ENCODE measurements at regions not wholly inside any gene's neighbourhood (a gene's known extent, or its start where the extent isn't known, plus 50 kb on each side); places are given as distances from the start of the nearest gene placed in this dataset.

- DNase-seq (ENCODE audit: low read depth) = no peak
Observed at GRCh38 chr13:23983671-23984070, 86.4 kb upstream of the C1QTNF9B start.

GRCh38 chr13:23984546-23984945 is 87.2 kb upstream of the C1QTNF9B start:
- DNase-seq (ENCODE audit: low read depth) = no peak

DNA sequence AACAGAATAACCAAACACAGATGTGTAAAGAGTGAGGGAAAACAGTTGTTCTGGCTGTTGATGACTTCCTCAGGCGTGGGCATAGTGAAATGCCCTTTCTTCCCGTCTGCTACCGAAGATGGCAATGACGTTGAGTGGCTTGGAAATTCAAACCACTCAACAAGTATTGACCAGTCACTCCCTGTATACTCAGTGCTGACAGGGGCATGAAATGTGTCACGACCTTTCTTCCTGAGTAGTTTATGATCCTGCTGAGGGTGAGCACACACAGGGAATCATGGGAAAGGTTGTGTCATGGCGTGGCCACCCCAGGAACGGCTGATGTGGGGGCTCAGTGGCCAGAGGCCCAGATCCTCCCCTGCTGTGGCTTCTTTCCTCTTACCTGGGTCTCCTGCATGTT is 87.8 kb upstream of the C1QTNF9B start:
- no peak for DNase-seq (ENCODE audit: low read depth)

GRCh38 chr13:23985839-23986238 is 88.5 kb upstream of the C1QTNF9B start:
- DNase-seq (ENCODE audit: low read depth) = no peak

- no peak for DNase-seq (ENCODE audit: low read depth)
Observed at GRCh38 chr13:23986619-23987018, 89.3 kb upstream of the C1QTNF9B start.

- no peak for DNase-seq (ENCODE audit: low read depth)
Observed at GRCh38 chr13:23987331-23987894, 90.1 kb upstream of the C1QTNF9B start.

DNA sequence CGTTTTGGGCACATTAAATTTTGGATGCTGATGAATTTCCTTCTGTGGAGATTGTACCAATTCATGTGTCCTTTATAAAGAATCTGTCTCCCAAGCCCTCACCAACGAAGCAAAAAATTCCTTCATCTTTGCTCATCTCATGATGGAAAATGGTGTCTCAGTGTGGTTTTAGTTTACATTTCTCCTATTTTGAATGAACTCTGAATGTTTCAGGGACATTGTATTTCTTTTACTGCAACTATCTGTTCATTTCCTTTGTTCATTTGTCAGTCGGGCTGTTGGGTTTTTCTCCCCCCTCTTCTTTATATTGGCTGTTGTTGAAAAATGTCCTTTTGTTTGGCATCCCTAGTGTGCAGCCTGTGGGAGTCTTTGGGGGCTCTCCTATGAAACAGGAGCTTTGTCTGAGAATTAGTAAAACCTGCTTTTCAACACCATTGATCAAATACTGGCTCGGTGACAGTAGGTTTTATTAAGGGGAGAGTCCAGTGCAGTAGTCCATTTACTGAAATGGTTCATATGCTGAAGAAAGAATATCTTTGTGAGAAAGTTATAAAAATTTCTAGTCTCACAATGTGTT is 91.3 kb upstream of the C1QTNF9B start:
- no peak for DNase-seq (ENCODE audit: low read depth)

DNA sequence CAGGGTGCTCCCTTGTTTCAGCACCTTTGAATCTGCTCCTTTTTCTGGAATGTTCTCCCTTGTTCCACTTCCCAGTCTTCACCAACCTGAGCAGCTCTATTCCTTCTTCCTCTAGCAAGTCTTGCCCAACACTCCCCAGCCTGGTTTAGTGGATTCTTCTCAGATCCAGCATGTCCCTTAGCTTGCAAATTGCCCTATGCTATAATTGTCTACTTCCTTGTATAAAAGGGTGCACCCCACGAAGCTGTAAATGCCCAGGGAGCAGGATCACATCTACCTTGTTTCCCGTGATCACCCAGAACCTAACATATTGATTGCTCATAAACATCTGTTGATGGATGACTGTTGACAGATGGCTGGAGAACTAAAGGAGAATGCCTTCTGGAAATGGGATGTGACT is 93.2 kb upstream of the C1QTNF9B start:
- no peak for DNase-seq (ENCODE audit: low read depth)

GRCh38 chr13:23991119-23991518 is 93.8 kb upstream of the C1QTNF9B start:
- no peak for DNase-seq (ENCODE audit: low read depth)

DNA sequence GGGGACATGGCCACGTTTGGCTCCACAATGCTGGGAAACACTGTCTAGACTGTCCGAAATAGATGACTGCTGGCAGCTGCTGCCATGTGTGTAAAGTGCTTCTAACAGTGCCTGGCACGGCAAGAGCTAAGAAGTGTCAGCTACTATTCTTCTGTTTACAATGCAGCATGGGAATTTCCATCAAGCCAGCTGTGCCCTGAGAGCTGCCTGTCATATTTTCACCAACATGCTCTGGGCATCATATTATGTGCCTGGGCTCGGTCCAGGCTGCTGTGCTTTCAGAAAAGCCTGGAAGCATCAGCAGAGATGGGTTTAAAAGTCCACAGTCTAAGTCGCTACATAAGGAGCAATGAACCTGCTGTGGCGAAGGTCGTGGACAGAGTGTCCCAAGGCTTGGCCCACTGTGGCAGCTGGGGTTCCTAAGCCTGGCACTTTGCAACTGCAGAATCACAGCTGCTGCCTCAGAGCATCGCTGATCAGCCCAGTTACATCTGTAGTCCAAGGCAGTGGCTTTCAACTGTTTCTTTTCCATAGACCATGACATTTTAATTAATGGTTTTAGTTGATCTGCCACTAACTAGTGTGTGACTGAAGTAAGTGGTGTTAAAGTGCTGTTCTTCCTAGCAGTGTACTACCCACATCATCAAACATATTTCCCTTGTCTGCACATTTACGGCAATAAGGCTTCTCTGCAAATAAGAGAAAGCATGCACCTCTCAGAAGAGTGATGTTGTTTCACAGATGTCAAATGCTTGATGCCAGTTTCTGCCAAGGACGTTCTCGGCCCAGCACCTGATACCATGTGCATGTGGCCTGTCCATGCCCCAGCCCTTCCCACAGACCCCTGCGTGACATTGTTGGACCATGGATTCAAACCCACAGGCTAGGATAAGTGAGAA is 95.7 kb upstream of the C1QTNF9B start:
- DNase-seq (ENCODE audit: low read depth) = no peak

- DNase-seq (ENCODE audit: low read depth) = no peak
Observed at GRCh38 chr13:23993680-23993985, 96.3 kb upstream of the C1QTNF9B start.

DNA sequence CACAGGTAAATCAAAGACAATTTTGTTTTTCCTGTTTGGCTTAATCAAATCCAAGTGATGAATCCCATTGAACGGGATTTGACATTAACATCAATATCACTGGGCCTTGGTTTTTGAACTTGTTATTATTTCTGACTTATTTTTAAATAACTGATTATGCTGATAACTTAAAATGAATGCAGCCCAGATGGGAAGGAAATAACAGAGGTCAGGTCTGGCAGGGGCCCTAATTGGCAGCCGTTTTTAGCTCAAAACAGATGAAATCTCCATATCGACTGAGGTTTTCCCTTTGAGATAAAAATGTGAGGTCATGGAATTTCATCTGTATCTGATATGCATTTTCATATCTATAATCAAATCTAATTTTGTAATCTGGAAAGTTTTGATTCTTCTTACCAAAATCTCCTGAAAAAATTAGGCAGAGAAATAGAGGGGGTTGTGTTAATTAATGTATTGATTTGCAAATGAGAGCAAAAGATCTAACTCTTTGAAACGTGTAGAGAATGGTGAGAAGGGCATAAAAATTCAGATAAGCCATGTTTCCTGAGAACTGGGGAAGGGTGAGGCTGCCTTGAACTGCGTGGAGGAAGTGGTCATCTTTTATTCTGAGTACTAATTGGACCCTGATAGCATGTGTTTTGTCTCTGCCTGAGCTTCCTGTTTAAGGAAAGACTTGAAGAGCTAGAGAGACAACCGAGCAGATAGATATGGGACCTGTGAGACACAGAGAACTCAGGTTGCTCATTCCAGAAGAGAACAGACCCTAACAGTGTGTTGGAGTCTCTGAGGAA is 98.2 kb upstream of the C1QTNF9B start:
- DNase-seq (ENCODE audit: low read depth) = no peak

GRCh38 chr13:23996456-23996855 is 99.2 kb upstream of the C1QTNF9B start:
- DNase-seq (ENCODE audit: low read depth) = no peak

- no peak for DNase-seq (ENCODE audit: low read depth)
Observed at GRCh38 chr13:23999424-23999823, 102.1 kb upstream of the C1QTNF9B start.

DNA sequence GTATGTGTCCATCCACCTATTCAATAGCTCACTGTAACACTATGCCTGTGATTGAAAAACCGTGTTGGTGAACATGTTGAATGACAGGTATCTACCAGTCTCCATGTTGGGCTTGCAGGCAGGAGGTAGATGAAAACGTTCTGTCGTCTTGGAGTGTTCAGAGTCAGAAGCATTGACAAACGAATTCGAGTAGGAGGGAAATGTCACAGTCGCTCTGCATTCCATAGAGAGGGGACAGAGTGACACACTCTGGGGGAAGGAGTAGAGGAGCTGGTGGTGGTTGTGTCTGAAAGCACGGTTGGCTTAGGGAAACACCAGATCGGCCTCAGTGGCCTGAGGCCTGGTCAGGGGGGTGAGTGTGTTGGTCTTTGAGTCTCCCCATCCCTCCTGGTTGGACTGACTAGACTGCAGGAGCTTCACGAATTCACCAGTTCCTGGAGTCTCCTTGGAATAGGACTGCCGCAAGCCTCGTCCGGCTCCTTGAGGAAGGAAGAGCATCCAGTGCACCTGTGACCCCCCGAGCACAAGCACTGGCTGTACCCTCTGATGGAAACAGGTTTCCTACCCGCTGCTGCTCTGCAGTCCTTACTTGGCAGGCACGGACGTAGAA is 105.0 kb upstream of the C1QTNF9B start:
- DNase-seq (ENCODE audit: low read depth) = no peak

GRCh38 chr13:24004142-24004899 is 107.0 kb upstream of the C1QTNF9B start:
- DNase-seq (ENCODE audit: low read depth) = no peak

DNA sequence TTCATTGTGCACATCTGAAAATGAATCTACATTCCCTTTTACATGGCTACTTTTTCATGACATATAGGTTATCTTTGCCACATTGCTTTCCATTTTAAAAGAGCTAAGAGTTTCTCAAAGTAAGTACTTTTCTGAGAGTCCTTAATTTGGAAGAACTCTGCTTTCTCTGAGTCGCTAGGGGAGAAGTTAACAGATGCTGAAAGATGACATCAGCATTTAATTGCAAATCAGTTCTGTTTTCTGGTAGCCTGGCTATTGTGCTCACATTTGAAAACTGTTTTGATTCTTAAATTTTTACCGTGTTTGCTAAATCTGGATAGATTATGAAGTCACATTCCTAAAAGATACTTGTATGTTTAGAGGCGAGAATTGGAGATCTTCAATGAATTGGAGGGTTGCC is 107.7 kb upstream of the C1QTNF9B start:
- DNase-seq (ENCODE audit: low read depth) = no peak

DNA sequence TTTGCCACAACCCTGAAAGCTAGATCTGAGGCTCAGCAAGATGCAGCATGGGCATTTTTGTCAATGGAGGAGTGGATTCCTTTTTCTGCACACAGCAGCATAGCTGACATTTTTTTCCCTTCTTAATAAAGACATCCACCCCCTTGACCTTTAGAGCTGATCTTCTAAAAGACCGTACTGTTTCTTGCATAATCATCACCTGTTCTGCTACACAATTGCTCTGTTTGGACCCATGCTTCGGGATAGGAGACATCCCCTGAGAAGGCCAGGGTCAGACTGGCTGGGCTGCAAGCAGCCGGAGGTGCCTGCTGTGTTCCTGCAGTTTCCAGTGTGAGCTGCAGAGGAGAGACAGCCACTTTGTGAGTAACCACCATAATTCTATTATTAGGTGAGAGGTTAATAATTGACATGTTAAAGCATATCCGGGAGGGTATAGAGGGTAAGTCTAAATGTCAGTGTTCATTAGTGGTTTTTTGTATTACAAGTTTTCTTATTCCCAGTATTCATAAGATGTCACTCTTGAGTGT is 108.5 kb upstream of the C1QTNF9B start:
- no peak for DNase-seq (ENCODE audit: low read depth)

- no peak for DNase-seq (ENCODE audit: low read depth)
Observed at GRCh38 chr13:24006520-24007248, 109.4 kb upstream of the C1QTNF9B start.

GRCh38 chr13:24007979-24008620 is 110.8 kb upstream of the C1QTNF9B start:
- DNase-seq (ENCODE audit: low read depth) = no peak
